ENCODE measurements at regions not wholly inside any gene's neighbourhood (a gene's known extent, or its start where the extent isn't known, plus 50 kb on each side); places are given as distances from the start of the nearest gene placed in this dataset.

GRCh38 chr5:56596155-56596554 is 219.2 kb upstream of the MAP3K1 start:
- Histone ChIP-seq H3K4me1 (ENCODE audit: insufficient read depth, low read length, poor library complexity, severe bottlenecking) (peaks cover 17% of the 10 kb centered on the region), H3K36me3 (ENCODE audit: insufficient read depth, low read length) (no peaks in the 10 kb centered on the region), H4K20me1 (ENCODE audit: insufficient read depth, low read length, poor library complexity, severe bottlenecking) (no peaks in the 10 kb centered on the region), H3K27me3 (ENCODE audit: insufficient read depth, low read length, poor library complexity, severe bottlenecking) (no peaks in the 10 kb centered on the region), H3K9ac (ENCODE audit: low read depth, low read length, poor library complexity, severe bottlenecking) (no peak overlapping the region), H3K4me3 (ENCODE audit: low read length, poor library complexity, severe bottlenecking) (no peak overlapping the region), H3K4me2 (ENCODE audit: low read depth, low read length, poor library complexity, severe bottlenecking) (no peak overlapping the region), H3K9me3 (ENCODE audit: insufficient read depth, low read depth, low read length) (no peaks in the 10 kb centered on the region), H3K79me2 (ENCODE audit: insufficient read depth, low read length) (no peaks in the 10 kb centered on the region), H3K9me2 (replicated peaks; ENCODE audit: low read depth, low read length) (no peaks in the 10 kb centered on the region), H2AFZ (ENCODE audit: low read length) (peak overlapping the region; percentile 51; the same call in 1 of the 2 replicates), H3F3A (ENCODE audit: low read depth) (no peaks in the 10 kb centered on the region)
- TF ChIP-seq EZH2phosphoT487 (IDR thresholded peaks at IDR 0.05; ENCODE audit: borderline replicate concordance) (no peak), CTCF (conservative IDR thresholded peaks at IDR 0.05; ENCODE audit: low read length) (no peak)

GRCh38 chr5:56595566-56595965 is 219.8 kb upstream of the MAP3K1 start:
- Histone ChIP-seq H3K79me2 (ENCODE audit: insufficient read depth, low read length) (no peaks in the 10 kb centered on the region), H3K9me3 (ENCODE audit: insufficient read depth, low read depth, low read length) (no peaks in the 10 kb centered on the region), H3K4me3 (ENCODE audit: low read length, poor library complexity, severe bottlenecking) (no peak overlapping the region), H3K9me2 (replicated peaks; ENCODE audit: low read depth, low read length) (no peaks in the 10 kb centered on the region), H2AFZ (ENCODE audit: low read length) (no peak overlapping the region), H3K4me2 (ENCODE audit: low read depth, low read length, poor library complexity, severe bottlenecking) (no peak overlapping the region), H3K27me3 (ENCODE audit: insufficient read depth, low read length, poor library complexity, severe bottlenecking) (no peaks in the 10 kb centered on the region), H3K4me1 (ENCODE audit: insufficient read depth, low read length, poor library complexity, severe bottlenecking) (peaks cover 17% of the 10 kb centered on the region), H3K36me3 (ENCODE audit: insufficient read depth, low read length) (no peaks in the 10 kb centered on the region), H4K20me1 (ENCODE audit: insufficient read depth, low read length, poor library complexity, severe bottlenecking) (no peaks in the 10 kb centered on the region), H3F3A (ENCODE audit: low read depth) (no peaks in the 10 kb centered on the region), H3K9ac (ENCODE audit: low read depth, low read length, poor library complexity, severe bottlenecking) (no peak overlapping the region)
- TF ChIP-seq EZH2phosphoT487 (IDR thresholded peaks at IDR 0.05; ENCODE audit: borderline replicate concordance) (no peak), CTCF (conservative IDR thresholded peaks at IDR 0.05; ENCODE audit: low read length) (no peak)

- Histone ChIP-seq H3K4me1 (ENCODE audit: insufficient read depth, low read length, poor library complexity, severe bottlenecking) (peaks cover 10% of the 10 kb centered on the region), H3K4me2 (ENCODE audit: low read depth, low read length, poor library complexity, severe bottlenecking) (no peak overlapping the region), H3K9ac (ENCODE audit: low read depth, low read length, poor library complexity, severe bottlenecking) (no peak overlapping the region), H3K4me3 (ENCODE audit: low read length, poor library complexity, severe bottlenecking) (no peak overlapping the region), H4K20me1 (ENCODE audit: insufficient read depth, low read length, poor library complexity, severe bottlenecking) (no peaks in the 10 kb centered on the region), H3K9me3 (ENCODE audit: insufficient read depth, low read depth, low read length) (no peaks in the 10 kb centered on the region), H3K36me3 (ENCODE audit: insufficient read depth, low read length) (no peaks in the 10 kb centered on the region), H3F3A (ENCODE audit: low read depth) (no peaks in the 10 kb centered on the region), H3K79me2 (ENCODE audit: insufficient read depth, low read length) (no peaks in the 10 kb centered on the region), H3K27me3 (ENCODE audit: insufficient read depth, low read length, poor library complexity, severe bottlenecking) (no peaks in the 10 kb centered on the region), H2AFZ (ENCODE audit: low read length) (no peak overlapping the region), H3K9me2 (replicated peaks; ENCODE audit: low read depth, low read length) (no peaks in the 10 kb centered on the region)
- TF ChIP-seq CTCF (conservative IDR thresholded peaks at IDR 0.05; ENCODE audit: low read length) (no peak), EZH2phosphoT487 (IDR thresholded peaks at IDR 0.05; ENCODE audit: borderline replicate concordance) (no peak)
Measured at GRCh38 chr5:56594792-56595191, 220.6 kb upstream of the MAP3K1 start.

All from Loucy (cell line).